GM18873 (cell line): ENCODE measurements at regions not wholly inside any gene's neighbourhood (a gene's known extent, or its start where the extent isn't known, plus 50 kb on each side); places are given as distances from the start of the nearest gene placed in this dataset.

Source experiments
- ATAC-seq: cut with Tn5 transposase; IDR thresholded peaks from one replicate; pipeline ENCODE4 v1.9.1; 2021; ENCODE audit warnings: mild to moderate bottlenecking, moderate library complexity, moderate number of reproducible peaks; ENCODE audit not compliant: unreplicated experiment, low FRiP score

GRCh38 chr6:91149246-91149955, 562.5 kb upstream of the MAP3K7 start:
- no peak for ATAC-seq

- ATAC-seq, result no peak
These were observed 557.3 kb upstream of the MAP3K7 start for GRCh38 chr6:91144126-91144525.

- no peak for ATAC-seq
These were observed 555.3 kb upstream of the MAP3K7 start for GRCh38 chr6:91142154-91142553.

DNA sequence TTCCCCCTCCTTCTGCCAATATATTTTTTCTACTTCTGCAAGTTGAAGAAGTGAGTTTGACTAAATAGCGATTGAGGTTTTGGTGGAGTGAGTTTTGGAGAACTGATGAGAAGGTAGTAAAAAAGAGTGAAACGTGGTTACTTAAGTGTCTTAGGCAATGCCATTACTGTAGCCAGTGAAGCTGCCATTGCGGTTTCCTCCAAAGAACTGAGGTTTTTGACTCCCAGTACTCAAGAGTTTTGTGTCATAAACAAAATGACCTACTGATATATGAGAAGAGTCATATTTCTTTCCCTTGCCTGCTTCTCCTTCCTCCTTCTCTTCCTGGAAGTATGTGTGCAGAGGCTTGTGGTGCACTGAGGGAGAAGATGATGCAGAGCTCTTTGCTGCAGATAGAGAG, 554.5 kb upstream of the MAP3K7 start:
- no peak for ATAC-seq

DNA sequence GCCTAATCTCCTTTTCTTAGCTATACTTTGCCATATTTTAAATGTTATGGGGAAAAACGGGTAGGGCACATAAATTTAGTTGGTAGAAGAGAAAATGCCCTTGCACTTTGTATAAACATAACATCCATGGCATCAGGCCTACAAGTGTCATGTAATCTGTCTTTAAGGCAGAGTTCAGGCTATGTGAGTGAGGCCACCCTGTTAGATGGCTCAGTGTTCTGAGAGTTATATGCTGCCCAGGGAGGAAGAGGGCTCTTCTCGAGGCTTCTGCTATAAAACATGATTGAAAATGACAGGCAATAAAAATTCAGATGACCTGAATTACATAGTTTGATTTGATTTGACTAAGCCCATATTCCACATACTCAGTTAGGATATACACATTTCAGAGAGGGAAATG, 553.6 kb upstream of the MAP3K7 start:
- no peak for ATAC-seq

- ATAC-seq, result no peak
These were observed 550.4 kb upstream of the MAP3K7 start for GRCh38 chr6:91137286-91137685.

GRCh38 chr6:91135406-91136103, 548.7 kb upstream of the MAP3K7 start:
- ATAC-seq, result no peak

GRCh38 chr6:91132461-91132860, 545.6 kb upstream of the MAP3K7 start:
- ATAC-seq, result no peak

DNA sequence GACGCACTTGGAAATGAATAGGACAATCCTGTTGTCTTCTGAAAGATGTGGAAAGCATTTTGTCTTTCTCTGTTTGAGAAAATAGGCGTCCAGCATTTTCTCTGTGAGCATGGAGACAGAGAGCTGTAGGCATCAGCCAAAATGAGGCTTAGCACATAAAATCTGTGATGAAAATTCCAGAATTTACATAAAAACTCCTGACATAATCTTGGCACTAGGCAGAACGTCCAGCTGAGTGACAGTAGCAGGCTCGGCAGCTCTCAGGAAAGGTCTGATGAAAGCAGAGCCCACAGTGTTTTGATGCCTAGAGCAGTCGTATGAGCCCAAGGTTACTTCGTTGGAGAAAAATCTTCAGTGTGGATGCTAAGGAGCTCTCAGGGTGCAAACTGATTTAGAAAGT, 543.3 kb upstream of the MAP3K7 start:
- ATAC-seq, result no peak

DNA sequence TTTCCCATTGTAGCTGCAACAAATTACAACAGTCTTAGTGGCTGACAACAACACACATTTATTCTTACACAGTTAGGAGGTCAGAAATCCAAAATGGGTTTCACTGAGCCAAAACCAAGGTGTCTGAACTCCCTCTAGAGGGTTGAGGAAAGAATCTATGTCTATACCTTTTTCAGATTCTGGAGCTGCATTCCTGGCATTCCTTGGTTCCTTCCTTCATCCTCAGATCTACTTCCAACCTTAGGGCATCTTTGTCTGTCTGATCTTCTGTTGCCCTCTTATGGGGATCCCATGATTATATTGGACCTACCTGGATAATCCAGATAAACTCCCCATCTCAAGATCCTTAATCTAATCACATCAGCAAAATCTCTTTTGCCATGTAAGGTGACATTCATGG, 540.9 kb upstream of the MAP3K7 start:
- no peak for ATAC-seq

- no peak for ATAC-seq
These were observed 540.0 kb upstream of the MAP3K7 start for GRCh38 chr6:91126876-91127275.

GRCh38 chr6:91117550-91117949, 530.7 kb upstream of the MAP3K7 start:
- no peak for ATAC-seq

GRCh38 chr6:91114123-91114708, 527.3 kb upstream of the MAP3K7 start:
- no peak for ATAC-seq

DNA sequence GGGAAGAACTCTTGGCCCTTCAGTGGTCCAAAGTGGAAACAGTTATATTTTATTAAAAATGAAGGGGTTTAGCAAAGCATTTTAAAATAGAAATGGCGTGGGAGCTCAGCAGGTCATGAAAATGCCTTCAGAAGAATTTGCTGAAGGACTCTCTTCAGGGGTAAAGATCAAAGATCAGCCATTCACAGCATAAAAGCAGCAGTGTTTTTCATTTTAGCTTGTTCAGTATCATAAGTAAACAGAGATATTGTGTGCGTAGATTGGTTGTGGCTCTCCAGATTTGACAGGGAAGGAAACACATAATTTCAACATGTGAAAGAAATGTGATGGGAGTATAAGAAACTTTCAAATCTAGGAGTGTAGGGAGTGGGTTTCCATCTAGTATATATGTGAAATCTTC, 519.2 kb upstream of the MAP3K7 start:
- no peak for ATAC-seq

DNA sequence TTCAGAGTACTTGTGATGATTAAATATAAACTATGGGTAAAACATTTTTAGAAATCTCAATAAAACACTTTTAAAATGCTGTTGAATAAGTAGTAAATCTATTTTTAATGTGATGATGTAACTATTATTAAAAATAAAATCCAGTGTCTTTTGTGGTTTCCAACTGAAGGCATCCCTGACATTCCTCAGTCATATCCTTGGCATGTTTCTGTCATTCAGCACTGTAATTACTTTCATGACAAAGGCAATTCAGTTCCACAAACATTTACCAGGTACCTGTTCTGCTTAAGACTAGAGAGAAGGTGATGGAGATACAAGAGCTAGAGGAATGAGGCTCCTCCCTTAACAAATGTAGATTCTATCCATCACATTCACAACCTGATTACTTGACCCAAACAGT, 518.7 kb upstream of the MAP3K7 start:
- ATAC-seq, result no peak

GRCh38 chr6:91099479-91099878, 512.6 kb upstream of the MAP3K7 start:
- no peak for ATAC-seq

DNA sequence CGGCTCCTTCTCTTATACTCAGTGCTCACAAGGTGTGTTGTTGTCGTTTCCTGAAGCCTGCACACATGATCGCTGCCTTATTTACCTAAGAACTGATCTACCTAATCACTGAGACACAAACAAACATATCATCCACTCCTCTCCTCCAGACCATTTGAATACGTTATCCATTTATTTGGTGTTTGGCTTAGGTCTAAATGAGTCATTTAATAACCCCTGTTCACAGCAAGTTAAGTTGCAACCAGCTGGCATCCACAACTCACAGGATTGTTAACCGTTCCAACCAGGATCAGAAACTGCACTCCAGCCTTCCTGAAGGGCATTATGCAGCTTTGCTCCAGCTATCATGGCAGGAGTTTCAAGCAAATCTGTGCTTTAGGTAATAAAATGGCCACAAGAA, 511.1 kb upstream of the MAP3K7 start:
- ATAC-seq, result no peak

DNA sequence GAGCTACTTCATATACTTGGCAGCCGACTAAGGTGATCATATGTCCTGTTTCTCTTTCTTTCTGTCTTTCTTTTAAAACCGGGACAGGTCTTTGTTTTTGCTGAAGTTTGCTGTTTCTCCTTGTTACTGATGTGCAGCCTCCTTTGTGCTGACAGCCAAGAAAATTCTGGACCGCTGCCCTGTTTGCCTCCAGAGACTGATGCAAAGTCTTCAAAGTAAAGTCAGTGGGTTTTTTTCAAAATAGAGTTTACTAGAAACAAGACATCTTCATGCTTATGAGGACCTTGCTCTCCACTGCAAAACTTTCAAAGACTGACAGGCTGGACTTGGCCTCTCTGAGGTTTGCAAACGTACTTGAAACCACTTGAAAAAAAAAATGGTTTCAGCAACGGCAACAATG, 510.5 kb upstream of the MAP3K7 start:
- no peak for ATAC-seq

DNA sequence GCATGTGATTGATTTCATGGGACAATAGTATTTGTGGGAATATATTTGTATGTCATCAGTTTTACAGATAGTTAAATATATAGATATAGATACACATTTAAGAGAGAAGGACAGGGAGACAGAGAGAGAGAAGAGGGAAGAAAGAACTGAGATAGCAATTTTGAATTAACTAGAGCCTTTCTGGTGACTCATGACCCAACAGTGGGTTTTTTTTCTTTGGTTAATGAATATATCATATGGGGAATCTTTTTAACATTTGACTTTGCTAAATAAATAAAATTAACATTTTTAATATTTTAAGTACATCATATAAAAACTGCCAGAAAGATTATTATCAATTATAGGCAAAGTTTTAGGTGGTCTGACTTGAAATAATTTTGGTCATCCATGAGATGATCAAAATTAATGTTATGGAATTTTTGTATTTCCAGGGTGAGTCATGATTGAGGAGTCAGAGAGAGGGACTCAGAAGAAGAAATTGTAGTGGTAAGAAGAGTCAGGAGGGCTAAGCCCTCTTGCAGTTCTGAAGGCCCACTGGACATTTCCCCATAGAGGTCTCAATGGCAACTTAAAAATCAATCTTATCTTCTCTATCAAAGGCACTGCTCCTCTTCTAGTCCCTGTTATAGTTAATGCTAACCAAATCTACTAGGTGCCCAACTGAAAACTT, 508.1 kb upstream of the MAP3K7 start:
- ATAC-seq, result no peak

DNA sequence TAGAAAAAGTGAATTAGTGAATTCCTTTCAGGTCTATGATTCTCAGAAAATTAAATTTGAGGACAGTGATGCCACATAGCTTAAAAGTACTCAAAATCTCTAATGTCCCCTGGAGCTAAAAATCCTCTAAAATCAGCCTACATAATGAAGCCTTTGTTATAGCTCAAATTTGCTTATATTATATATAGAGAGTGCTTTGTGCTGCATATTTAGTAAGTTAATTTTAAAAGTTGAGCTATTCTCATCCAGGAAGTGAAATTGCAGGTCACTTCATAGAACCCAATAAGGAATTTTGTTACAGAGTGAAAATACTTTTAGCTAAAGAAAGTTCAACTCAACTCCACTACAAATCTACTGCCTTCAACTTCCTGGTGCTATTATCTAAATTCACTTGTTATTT, 507.5 kb upstream of the MAP3K7 start:
- ATAC-seq, result no peak

DNA sequence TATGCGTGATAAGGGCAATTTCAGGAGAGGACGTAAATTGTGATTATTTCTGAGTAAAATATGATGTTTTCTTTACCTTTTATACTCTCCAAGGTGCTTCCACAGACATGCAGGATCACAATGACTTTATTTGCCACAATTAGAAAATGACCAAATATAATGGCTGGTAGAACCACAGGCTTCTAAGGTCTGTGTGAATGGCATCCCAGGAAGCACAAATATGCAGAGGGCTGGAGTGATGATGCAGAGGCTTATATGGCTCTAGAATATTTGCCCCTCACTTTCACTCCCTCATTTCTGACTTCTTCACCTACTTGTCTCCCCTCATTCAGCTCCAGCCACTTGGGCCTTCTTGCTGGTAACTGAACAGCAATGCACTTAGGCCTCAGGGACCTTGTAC, 502.1 kb upstream of the MAP3K7 start:
- no peak for ATAC-seq
